Stimulated activated naive CD4-positive, alpha-beta T cell treated with Interleukin-2 at 50 U/mL for 16 hours (primary cell): ENCODE measurements at regions not wholly inside any gene's neighbourhood (a gene's known extent, or its start where the extent isn't known, plus 50 kb on each side); places are given as distances from the start of the nearest gene placed in this dataset.

Source experiments
- DNase-seq: peaks from one replicate; lab custom pipeline; 2025; lab: John Stamatoyannopoulos, UW

- DNase-seq = no peak
Measured at GRCh38 chr12:116651089-116651488, 86.8 kb downstream of the SPRING1 start.

- no peak for DNase-seq
Measured at GRCh38 chr12:116650585-116651087, 87.2 kb downstream of the SPRING1 start.

- DNase-seq = no peak
Measured at GRCh38 chr12:116650062-116650461, 87.8 kb downstream of the SPRING1 start.

GRCh38 chr12:116647813-116648212, 88.6 kb downstream of the MAP1LC3B2 start:
- DNase-seq = no peak

- DNase-seq = no peak
Measured at GRCh38 chr12:116646901-116647300, 87.7 kb downstream of the MAP1LC3B2 start.

- no peak for DNase-seq
Measured at GRCh38 chr12:116644806-116645205, 85.6 kb downstream of the MAP1LC3B2 start.

GRCh38 chr12:116642683-116643082, 83.5 kb downstream of the MAP1LC3B2 start:
- DNase-seq = no peak

GRCh38 chr12:116642106-116642505, 82.9 kb downstream of the MAP1LC3B2 start:
- no peak for DNase-seq

- DNase-seq = no peak
Measured at GRCh38 chr12:116640281-116640680, 81.1 kb downstream of the MAP1LC3B2 start.

GRCh38 chr12:116639765-116640164, 80.6 kb downstream of the MAP1LC3B2 start:
- DNase-seq = no peak

GRCh38 chr12:116638376-116638775, 79.2 kb downstream of the MAP1LC3B2 start:
- no peak for DNase-seq

- DNase-seq = no peak
Measured at GRCh38 chr12:116637589-116638150, 78.5 kb downstream of the MAP1LC3B2 start.

GRCh38 chr12:116636608-116637519, 77.7 kb downstream of the MAP1LC3B2 start:
- no peak for DNase-seq

- no peak for DNase-seq
Measured at GRCh38 chr12:116635487-116635886, 76.3 kb downstream of the MAP1LC3B2 start.

- no peak for DNase-seq
Measured at GRCh38 chr12:116633476-116633875, 74.3 kb downstream of the MAP1LC3B2 start.

GRCh38 chr12:116631619-116632018, 72.4 kb downstream of the MAP1LC3B2 start:
- DNase-seq = no peak

GRCh38 chr12:116630762-116631161, 71.6 kb downstream of the MAP1LC3B2 start:
- no peak for DNase-seq

GRCh38 chr12:116629480-116629879, 70.3 kb downstream of the MAP1LC3B2 start:
- DNase-seq = no peak

GRCh38 chr12:116628989-116629388, 69.8 kb downstream of the MAP1LC3B2 start:
- DNase-seq = no peak

GRCh38 chr12:116628450-116628793, 69.2 kb downstream of the MAP1LC3B2 start:
- no peak for DNase-seq
